ENCODE measurements at regions not wholly inside any gene's neighbourhood (a gene's known extent, or its start where the extent isn't known, plus 50 kb on each side); places are given as distances from the start of the nearest gene placed in this dataset.

DNA sequence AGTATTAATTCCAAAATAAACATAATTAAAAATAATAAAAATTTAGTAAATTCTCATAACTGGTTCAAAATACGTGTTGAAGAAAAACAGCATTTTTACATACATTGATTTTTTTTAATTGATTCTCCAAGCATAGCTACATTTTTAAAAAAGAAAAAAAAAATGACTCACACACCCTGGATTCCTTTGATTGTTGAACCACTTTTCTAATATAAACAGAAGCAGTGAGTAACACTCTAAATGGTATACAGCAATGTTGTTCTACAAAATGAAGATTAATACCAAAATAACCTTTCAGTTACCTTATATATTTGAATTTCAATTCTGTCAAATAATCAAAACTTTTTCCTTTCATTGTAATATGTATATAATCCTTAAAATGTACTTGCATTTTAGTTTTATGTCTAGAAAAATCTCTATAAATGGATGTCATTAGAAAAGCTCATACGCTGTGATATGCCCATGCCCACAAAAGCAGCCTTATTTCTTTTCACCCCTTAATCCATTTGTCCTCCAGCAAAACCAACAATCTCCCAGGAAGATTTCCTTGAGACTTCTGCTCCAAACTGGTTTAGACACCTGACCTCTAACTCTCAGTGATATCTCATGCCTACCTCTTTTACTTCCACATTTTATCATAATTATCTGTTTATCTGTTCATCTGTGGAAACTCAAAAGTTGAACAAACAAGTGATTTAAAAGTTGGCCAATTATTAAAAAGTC lies 246.4 kb upstream of the NR5A2 start:
- 61 to 85% methylated on average over 2 of the region's 2 CpGs for WGBS, 2 donors

DNA sequence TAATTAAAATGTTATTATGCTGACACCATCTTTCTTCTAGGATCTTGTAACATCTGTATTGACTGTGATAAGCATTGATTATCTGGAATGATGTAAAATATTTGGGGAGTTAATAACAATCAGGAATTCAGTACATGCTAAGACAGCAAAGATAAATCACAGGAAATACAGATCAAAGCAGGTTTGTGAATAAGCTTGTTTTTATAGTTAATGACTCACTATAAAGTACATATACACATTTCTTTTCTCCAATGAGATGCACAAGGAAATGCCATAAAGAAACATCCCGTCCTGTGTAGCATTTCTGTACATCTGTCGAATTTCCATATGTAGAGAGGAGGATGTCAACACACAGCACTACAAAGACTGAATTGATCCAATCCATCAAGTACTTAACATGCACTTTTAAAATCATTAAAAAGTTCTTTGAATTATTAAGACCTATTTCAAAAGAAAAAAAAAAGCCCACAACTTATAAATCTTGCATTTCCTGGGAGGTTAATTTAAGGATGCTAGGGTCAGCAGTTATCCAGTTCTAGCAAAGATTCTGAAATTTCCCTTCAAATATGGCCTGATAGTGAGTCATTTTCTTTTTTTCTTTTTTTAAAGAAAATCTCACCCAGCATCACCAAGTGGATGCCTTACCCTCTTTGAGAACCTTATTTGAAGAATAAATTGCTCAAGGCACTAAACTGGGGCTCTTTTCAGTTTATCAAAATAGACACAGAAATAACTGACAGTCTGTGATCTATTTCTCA lies 243.2 kb upstream of the NR5A2 start:
- Histone ChIP-seq H3K27ac (no peak overlapping the region), H3K4me3 (no peak overlapping the region), H3K4me1 (no peaks in the 10 kb centered on the region), H3K9me3 (no peaks in the 10 kb centered on the region), H3K27me3 (no peaks in the 10 kb centered on the region), H3K36me3 (no peaks in the 10 kb centered on the region)
- TF ChIP-seq, protein P1, sequence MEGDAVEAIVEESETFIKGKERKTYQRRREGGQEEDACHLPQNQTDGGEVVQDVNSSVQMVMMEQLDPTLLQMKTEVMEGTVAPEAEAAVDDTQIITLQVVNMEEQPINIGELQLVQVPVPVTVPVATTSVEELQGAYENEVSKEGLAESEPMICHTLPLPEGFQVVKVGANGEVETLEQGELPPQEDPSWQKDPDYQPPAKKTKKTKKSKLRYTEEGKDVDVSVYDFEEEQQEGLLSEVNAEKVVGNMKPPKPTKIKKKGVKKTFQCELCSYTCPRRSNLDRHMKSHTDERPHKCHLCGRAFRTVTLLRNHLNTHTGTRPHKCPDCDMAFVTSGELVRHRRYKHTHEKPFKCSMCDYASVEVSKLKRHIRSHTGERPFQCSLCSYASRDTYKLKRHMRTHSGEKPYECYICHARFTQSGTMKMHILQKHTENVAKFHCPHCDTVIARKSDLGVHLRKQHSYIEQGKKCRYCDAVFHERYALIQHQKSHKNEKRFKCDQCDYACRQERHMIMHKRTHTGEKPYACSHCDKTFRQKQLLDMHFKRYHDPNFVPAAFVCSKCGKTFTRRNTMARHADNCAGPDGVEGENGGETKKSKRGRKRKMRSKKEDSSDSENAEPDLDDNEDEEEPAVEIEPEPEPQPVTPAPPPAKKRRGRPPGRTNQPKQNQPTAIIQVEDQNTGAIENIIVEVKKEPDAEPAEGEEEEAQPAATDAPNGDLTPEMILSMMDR (IDR thresholded peaks at IDR 0.05), result no peak
- no peak for TF ChIP-seq POLR2A (IDR thresholded peaks at IDR 0.05)
- WGBS, 2 donors, result 12 to 28% methylated on average over 2 of the region's 2 CpGs
- no peak for DNase-seq
- intact Hi-C loops (cut with DNase I), result no loop called here

More for the DNA sequence above, 246.4 kb upstream of the NR5A2 start:
- H3K36me3 ChIP-seq, result no peaks in the 10 kb centered on the region
- no peak for TF ChIP-seq POLR2A (IDR thresholded peaks at IDR 0.05)
- TF ChIP-seq, protein P1 (IDR thresholded peaks at IDR 0.05), result no peak
- H3K4me3 ChIP-seq, result no peak overlapping the region
- DNase-seq, result no peak
- no peaks in the 10 kb centered on the region for H3K4me1 ChIP-seq
- intact Hi-C loops (cut with DNase I), result no loop called here
- H3K27ac ChIP-seq, result no peak overlapping the region
- no peaks in the 10 kb centered on the region for H3K9me3 ChIP-seq
- H3K27me3 ChIP-seq, result no peaks in the 10 kb centered on the region

DNA sequence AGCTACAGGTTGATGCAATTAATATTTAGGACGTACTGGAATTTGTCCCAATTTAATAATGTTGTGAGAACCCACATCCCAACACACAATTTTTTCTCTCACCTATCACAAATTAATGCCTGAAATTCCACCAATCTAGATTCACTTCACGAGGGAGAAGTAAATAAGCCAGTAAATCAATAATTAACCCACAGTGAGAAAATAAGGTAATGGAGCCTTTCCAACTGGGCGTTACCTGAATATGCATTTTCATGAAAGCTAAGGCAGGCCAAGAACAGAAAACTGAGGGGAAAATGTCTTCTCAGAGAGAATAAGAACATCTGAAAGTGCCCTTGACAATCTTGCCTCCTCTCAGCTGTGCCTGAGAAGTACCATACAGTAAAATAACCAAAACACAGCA lies 240.8 kb upstream of the NR5A2 start:
- no peaks in the 10 kb centered on the region for H3K36me3 ChIP-seq
- no peaks in the 10 kb centered on the region for H3K4me1 ChIP-seq
- H3K27ac ChIP-seq, result no peak overlapping the region
- no peak for DNase-seq
- H3K4me3 ChIP-seq, result no peak overlapping the region
- WGBS, 2 donors, result 62 to 68% methylated on average over 3 of the region's 3 CpGs
- H3K9me3 ChIP-seq, result no peaks in the 10 kb centered on the region
- intact Hi-C loops (cut with DNase I), result no loop called here
- no peaks in the 10 kb centered on the region for H3K27me3 ChIP-seq
- TF ChIP-seq POLR2A (IDR thresholded peaks at IDR 0.05), result no peak
- TF ChIP-seq, protein P1 (IDR thresholded peaks at IDR 0.05), result no peak

DNA sequence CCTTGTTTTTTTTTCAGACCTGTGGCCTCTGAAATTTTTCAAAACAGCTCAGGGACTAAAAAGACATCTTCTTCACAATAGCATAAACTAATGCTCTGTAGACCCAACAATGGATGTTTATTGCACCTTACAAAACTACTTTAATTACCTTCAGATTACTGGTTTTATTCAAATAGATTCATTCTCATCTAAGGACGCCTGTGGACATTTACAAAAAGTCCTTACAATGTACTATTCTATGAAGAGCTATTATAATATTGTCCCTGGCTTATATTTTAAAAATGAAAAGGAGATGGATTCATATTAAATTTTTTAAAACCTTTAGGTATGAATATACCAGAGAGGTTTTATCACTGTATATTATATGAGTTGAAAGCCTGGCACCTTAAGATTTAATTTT lies 238.4 kb upstream of the NR5A2 start:
- Histone ChIP-seq H3K4me3 (no peak overlapping the region), H3K27me3 (no peaks in the 10 kb centered on the region), H3K36me3 (no peaks in the 10 kb centered on the region), H3K27ac (no peak overlapping the region), H3K4me1 (no peaks in the 10 kb centered on the region), H3K9me3 (no peaks in the 10 kb centered on the region)
- intact Hi-C loops (cut with DNase I), result no loop called here
- TF ChIP-seq, protein P1 (IDR thresholded peaks at IDR 0.05), result no peak
- TF ChIP-seq POLR2A (IDR thresholded peaks at IDR 0.05), result no peak
- 70 to 89% methylated on average over 1 of the region's 1 CpG for WGBS, 2 donors
- no peak for DNase-seq

DNA sequence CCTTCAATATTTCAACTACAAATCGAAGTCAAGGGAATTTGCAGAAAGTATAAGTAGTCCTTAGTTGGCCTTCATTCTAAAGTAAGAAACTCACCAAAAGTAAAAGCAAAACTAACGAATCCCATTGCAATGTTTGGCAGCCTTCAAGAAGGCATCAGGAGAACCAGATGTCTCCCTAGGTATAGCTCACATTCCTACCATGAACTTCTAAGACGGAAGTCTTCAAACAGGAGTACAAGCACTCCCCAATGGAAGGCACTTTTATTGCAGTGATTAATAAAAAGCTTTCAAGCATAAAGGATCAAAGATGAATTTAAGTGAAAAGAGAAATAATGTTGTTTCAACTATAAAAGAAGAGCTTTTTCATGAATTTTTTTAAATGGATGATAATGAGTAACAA lies 236.0 kb upstream of the NR5A2 start:
- WGBS, 2 donors, result 80 to 89% methylated on average over 3 of the region's 3 CpGs
- TF ChIP-seq, protein P1 (IDR thresholded peaks at IDR 0.05), result no peak
- no peak for TF ChIP-seq POLR2A (IDR thresholded peaks at IDR 0.05)
- no peak overlapping the region for H3K4me3 ChIP-seq
- H3K36me3 ChIP-seq, result no peaks in the 10 kb centered on the region
- intact Hi-C loops (cut with DNase I), result no loop called here
- no peaks in the 10 kb centered on the region for H3K27me3 ChIP-seq
- H3K9me3 ChIP-seq, result no peaks in the 10 kb centered on the region
- DNase-seq, result no peak
- H3K4me1 ChIP-seq, result no peaks in the 10 kb centered on the region
- H3K27ac ChIP-seq, result no peak overlapping the region
